ENCODE measurements at regions not wholly inside any gene's neighbourhood (a gene's known extent, or its start where the extent isn't known, plus 50 kb on each side); places are given as distances from the start of the nearest gene placed in this dataset.

DNA sequence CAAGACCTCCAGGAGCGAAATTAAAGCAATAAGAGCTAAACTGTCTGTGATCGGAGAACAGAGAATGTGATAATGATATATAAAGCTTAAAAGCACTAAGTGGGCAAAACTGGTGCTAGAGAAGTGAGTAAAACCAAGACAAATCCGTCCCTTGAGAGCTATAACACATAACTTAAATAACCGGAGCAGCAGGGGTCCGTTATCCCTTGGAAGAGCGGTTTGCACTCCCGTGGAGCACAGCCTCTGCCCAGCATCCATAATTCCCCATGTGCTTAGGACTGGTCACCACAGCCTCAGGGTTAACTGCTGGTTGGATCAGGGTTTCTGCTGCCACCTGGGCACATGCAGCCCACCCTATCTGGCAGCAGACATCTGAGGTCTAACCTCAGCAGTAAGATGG, 489.0 kb downstream of the NPIPA7 start:
- CTCF ChIA-PET = no interaction called here
- Mint-ChIP-seq H3K27me3 (ENCODE audit: insufficient read depth, unreplicated experiment) (no peaks in the 10 kb centered on the region), H3K9me3 (ENCODE audit: unreplicated experiment) (peaks cover 22% of the 10 kb centered on the region), H3K27ac (ENCODE audit: low read depth, unreplicated experiment) (no peak overlapping the region), H3K4me1 (ENCODE audit: insufficient read depth, unreplicated experiment) (no peaks in the 10 kb centered on the region), H3K4me3 (ENCODE audit: unreplicated experiment) (no peak overlapping the region), H3K36me3 (ENCODE audit: insufficient read depth, unreplicated experiment) (no peaks in the 10 kb centered on the region)
- POLR2A ChIA-PET = no interaction called here
- DNase-seq (ENCODE audit: unreplicated experiment) = no peak
- TF ChIP-seq, protein P1, sequence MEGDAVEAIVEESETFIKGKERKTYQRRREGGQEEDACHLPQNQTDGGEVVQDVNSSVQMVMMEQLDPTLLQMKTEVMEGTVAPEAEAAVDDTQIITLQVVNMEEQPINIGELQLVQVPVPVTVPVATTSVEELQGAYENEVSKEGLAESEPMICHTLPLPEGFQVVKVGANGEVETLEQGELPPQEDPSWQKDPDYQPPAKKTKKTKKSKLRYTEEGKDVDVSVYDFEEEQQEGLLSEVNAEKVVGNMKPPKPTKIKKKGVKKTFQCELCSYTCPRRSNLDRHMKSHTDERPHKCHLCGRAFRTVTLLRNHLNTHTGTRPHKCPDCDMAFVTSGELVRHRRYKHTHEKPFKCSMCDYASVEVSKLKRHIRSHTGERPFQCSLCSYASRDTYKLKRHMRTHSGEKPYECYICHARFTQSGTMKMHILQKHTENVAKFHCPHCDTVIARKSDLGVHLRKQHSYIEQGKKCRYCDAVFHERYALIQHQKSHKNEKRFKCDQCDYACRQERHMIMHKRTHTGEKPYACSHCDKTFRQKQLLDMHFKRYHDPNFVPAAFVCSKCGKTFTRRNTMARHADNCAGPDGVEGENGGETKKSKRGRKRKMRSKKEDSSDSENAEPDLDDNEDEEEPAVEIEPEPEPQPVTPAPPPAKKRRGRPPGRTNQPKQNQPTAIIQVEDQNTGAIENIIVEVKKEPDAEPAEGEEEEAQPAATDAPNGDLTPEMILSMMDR (IDR thresholded peaks at IDR 0.05; ENCODE audit: unreplicated experiment) = no peak
- intact Hi-C loops (cut with micrococcal nuclease) = no loop called here
- no TSS peak for BruUV-seq (replicated peaks)

DNA sequence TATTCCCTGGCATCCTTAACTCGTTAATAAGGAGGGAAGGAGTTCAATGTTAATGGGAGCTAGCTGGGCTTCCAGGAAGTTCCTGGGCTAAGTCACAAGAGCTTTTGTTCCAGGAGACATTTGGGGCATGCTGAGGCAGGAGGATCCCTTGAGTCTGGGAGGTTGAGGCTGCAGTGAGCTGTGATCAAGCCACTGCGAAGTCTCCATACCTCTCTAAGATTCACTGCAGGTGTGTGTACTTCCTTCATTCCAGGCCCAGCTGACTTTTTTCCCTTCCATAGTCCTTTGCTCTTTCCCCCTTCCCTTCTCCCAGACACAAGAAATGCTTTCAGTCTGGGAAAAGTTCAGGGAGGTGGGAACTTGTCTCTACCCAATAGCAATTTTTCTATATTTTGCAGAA, 489.8 kb downstream of the NPIPA7 start:
- Mint-ChIP-seq H3K36me3 (ENCODE audit: insufficient read depth, unreplicated experiment) (no peaks in the 10 kb centered on the region), H3K27ac (ENCODE audit: low read depth, unreplicated experiment) (no peak overlapping the region), H3K9me3 (ENCODE audit: unreplicated experiment) (peaks cover 22% of the 10 kb centered on the region), H3K27me3 (ENCODE audit: insufficient read depth, unreplicated experiment) (no peaks in the 10 kb centered on the region), H3K4me3 (ENCODE audit: unreplicated experiment) (no peak overlapping the region), H3K4me1 (ENCODE audit: insufficient read depth, unreplicated experiment) (no peaks in the 10 kb centered on the region)
- CTCF ChIA-PET = interaction anchor here (0.5 kb wide), 1 partner anchor 60 kb away, joined by 6 read pairs; no protein-coding TSS in a partner anchor
- intact Hi-C loops (cut with micrococcal nuclease) = no loop called here
- no TSS peak for BruUV-seq (replicated peaks)
- TF ChIP-seq, protein P1 (IDR thresholded peaks at IDR 0.05; ENCODE audit: unreplicated experiment) = no peak
- POLR2A ChIA-PET = no interaction called here
- DNase-seq (ENCODE audit: unreplicated experiment) = no peak

- no peaks in the 10 kb centered on the region for H3K36me3 Mint-ChIP-seq (ENCODE audit: insufficient read depth, unreplicated experiment)
- TF ChIP-seq, protein P1 (IDR thresholded peaks at IDR 0.05; ENCODE audit: unreplicated experiment) = no peak
- peaks cover 30% of the 10 kb centered on the region for H3K9me3 Mint-ChIP-seq (ENCODE audit: unreplicated experiment)
- H3K4me3 Mint-ChIP-seq (ENCODE audit: unreplicated experiment) = no peak overlapping the region
- H3K27ac Mint-ChIP-seq (ENCODE audit: low read depth, unreplicated experiment) = no peak overlapping the region
- H3K27me3 Mint-ChIP-seq (ENCODE audit: insufficient read depth, unreplicated experiment) = no peaks in the 10 kb centered on the region
- intact Hi-C loops (cut with micrococcal nuclease) = no loop called here
- no peaks in the 10 kb centered on the region for H3K4me1 Mint-ChIP-seq (ENCODE audit: insufficient read depth, unreplicated experiment)
- no TSS peak for BruUV-seq (replicated peaks)
- CTCF ChIA-PET = no interaction called here
- no peak for DNase-seq (ENCODE audit: unreplicated experiment)
- POLR2A ChIA-PET = no interaction called here
Observed at GRCh38 chr16:16869746-16870145, 490.8 kb downstream of the NPIPA7 start.

GRCh38 chr16:16871196-16871595, 492.3 kb downstream of the NPIPA7 start:
- H3K36me3 Mint-ChIP-seq (ENCODE audit: insufficient read depth, unreplicated experiment) = no peaks in the 10 kb centered on the region
- BruUV-seq (replicated peaks) = no TSS peak
- no peaks in the 10 kb centered on the region for H3K4me1 Mint-ChIP-seq (ENCODE audit: insufficient read depth, unreplicated experiment)
- peaks cover 41% of the 10 kb centered on the region for H3K9me3 Mint-ChIP-seq (ENCODE audit: unreplicated experiment)
- intact Hi-C loops (cut with micrococcal nuclease) = no loop called here
- ChIA-PET POLR2A (no interaction called here), CTCF (no interaction called here)
- H3K4me3 Mint-ChIP-seq (ENCODE audit: unreplicated experiment) = no peak overlapping the region
- no peaks in the 10 kb centered on the region for H3K27me3 Mint-ChIP-seq (ENCODE audit: insufficient read depth, unreplicated experiment)
- no peak for DNase-seq (ENCODE audit: unreplicated experiment)
- TF ChIP-seq, protein P1 (IDR thresholded peaks at IDR 0.05; ENCODE audit: unreplicated experiment) = no peak
- no peak overlapping the region for H3K27ac Mint-ChIP-seq (ENCODE audit: low read depth, unreplicated experiment)

Measured in MCF 10A (cell line).